ENCODE measurements at regions not wholly inside any gene's neighbourhood (a gene's known extent, or its start where the extent isn't known, plus 50 kb on each side); places are given as distances from the start of the nearest gene placed in this dataset.

DNA sequence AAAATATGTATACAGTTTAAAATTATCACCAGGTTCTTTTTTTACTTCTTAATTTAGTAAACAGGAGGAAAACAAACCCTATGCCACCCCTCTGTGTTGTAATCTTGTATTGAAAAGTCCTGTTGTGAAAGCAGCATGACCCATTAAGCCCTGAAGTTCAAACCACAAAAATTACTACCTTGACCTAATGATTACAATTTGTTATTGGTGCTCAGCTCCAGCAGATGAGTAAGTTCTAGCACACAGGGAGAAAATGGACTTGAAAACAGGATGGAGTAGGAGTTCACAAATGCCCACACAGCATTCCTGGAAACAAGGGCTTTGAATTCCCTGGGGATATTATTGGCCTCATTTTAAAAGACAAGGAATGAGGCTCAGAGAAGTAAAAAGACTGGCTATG is 505.8 kb upstream of the ERCC4 start:
- H3K4me3 ChIP-seq (ENCODE audit: low read depth, low read length) = no peak overlapping the region
- DNase-seq (ENCODE audit: low read depth) = no peak
- TF ChIP-seq, protein P1, sequence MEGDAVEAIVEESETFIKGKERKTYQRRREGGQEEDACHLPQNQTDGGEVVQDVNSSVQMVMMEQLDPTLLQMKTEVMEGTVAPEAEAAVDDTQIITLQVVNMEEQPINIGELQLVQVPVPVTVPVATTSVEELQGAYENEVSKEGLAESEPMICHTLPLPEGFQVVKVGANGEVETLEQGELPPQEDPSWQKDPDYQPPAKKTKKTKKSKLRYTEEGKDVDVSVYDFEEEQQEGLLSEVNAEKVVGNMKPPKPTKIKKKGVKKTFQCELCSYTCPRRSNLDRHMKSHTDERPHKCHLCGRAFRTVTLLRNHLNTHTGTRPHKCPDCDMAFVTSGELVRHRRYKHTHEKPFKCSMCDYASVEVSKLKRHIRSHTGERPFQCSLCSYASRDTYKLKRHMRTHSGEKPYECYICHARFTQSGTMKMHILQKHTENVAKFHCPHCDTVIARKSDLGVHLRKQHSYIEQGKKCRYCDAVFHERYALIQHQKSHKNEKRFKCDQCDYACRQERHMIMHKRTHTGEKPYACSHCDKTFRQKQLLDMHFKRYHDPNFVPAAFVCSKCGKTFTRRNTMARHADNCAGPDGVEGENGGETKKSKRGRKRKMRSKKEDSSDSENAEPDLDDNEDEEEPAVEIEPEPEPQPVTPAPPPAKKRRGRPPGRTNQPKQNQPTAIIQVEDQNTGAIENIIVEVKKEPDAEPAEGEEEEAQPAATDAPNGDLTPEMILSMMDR (IDR thresholded peaks at IDR 0.05; ENCODE audit: low read depth, low read length, missing control alignments) = no peak
- in situ Hi-C loops (cut with HindIII; ENCODE audit: low sequenced_read_pairs) = no loop called here

DNA sequence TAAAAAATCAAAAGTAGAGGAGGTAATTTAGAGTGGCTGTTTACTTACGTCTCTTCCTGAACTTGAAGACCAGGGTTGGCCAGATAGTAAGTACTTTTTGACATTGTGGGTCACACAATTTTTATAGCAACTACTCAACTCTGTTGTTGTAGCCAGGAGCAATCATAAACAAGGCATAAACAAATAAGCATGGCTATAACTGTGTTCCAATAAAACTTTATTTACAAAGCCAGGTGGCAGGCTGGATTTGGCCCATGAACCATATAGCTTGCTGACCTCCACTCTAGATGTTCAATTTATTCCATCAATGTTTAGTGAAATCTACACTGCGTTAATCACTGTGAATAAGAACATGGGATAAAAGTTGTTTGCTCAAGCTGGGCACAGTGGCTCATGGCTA is 500.4 kb upstream of the ERCC4 start:
- TF ChIP-seq, protein P1 (IDR thresholded peaks at IDR 0.05; ENCODE audit: low read depth, low read length, missing control alignments) = no peak
- no peak for DNase-seq (ENCODE audit: low read depth)
- in situ Hi-C loops (cut with HindIII; ENCODE audit: low sequenced_read_pairs) = no loop called here
- no peak overlapping the region for H3K4me3 ChIP-seq (ENCODE audit: low read depth, low read length)

DNA sequence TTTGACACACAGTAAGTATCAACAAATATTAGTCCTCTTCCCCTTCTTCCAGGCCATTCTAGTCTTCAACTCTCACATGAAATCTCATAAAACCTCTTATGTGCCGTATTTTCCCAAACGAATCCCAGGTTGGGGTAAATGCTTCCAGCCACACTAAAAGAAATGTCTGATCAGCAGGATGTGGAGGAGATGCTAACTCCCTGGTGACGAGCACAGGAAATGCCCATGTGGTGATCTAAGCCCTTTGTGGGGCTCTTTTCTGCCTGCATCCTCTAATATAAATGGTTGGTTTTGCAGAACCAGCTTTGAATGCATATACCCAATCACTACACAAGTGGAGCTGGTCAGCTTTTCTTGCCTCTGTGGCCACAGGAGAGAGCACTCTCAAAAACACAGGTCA is 498.2 kb upstream of the ERCC4 start:
- in situ Hi-C loops (cut with HindIII; ENCODE audit: low sequenced_read_pairs) = no loop called here
- TF ChIP-seq, protein P1 (IDR thresholded peaks at IDR 0.05; ENCODE audit: low read depth, low read length, missing control alignments) = no peak
- DNase-seq (ENCODE audit: low read depth) = no peak
- no peak overlapping the region for H3K4me3 ChIP-seq (ENCODE audit: low read depth, low read length)

DNA sequence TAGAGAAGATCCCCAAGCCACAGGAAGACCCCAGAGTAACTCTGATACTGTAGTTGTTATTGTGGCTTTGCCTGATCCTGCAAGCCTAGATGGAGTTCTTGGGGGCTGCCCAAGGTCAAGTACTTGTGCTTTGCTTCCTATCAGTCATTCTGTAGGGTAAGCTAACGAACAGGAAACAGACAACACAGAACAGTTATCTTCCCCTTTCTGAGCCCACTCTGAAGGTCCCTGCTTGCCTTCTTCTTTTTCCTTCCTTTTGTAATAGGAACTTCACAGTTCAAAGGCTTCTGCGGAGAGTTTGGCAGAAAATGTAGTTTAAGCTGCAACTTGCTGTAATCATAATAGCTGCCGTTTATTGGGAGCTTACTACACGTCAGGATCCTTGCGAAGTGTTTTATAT is 494.1 kb upstream of the ERCC4 start:
- no peak for DNase-seq (ENCODE audit: low read depth)
- TF ChIP-seq, protein P1 (IDR thresholded peaks at IDR 0.05; ENCODE audit: low read depth, low read length, missing control alignments) = no peak
- in situ Hi-C loops (cut with HindIII; ENCODE audit: low sequenced_read_pairs) = no loop called here
- H3K4me3 ChIP-seq (ENCODE audit: low read depth, low read length) = no peak overlapping the region

DNA sequence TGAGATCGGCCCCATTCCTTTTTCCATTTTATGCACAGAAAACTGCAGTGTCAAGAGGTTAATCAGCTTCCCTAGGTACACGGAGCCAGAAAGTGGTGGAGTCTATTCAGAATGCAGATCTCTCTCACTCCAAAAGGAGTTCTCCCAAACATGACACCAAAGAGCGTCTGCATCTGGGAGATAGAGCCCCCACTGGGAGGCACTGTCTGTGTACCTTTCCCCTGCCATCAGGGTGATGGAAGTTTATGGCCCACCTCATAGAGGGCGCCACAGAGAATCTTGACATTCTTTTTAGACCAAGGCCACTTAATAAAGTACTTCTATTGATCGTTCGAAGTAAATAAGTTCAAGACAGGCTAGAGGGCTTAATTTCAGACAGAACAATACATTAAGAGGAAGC is 493.7 kb upstream of the ERCC4 start:
- no peak for DNase-seq (ENCODE audit: low read depth)
- in situ Hi-C loops (cut with HindIII; ENCODE audit: low sequenced_read_pairs) = no loop called here
- no peak overlapping the region for H3K4me3 ChIP-seq (ENCODE audit: low read depth, low read length)
- TF ChIP-seq, protein P1 (IDR thresholded peaks at IDR 0.05; ENCODE audit: low read depth, low read length, missing control alignments) = no peak

DNA sequence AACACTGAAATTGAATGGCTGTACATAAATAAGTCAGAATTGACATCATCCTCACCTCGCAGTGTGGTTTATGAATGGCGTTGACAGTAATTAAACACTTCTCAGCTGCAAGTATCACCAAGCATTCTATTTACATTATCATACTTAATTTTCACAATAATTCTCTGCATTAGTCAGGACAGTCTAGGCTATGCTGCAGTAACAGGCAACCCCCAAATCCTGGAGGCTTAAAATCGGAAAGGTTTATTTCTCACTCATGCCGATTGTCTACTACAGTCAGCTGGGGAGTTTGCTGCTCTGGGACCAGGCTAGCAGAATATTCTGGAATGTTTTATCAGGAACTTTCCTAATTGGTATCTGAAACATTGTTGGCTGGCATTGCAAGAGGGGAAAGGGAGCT is 493.2 kb upstream of the ERCC4 start:
- in situ Hi-C loops (cut with HindIII; ENCODE audit: low sequenced_read_pairs) = no loop called here
- TF ChIP-seq, protein P1 (IDR thresholded peaks at IDR 0.05; ENCODE audit: low read depth, low read length, missing control alignments) = no peak
- no peak for DNase-seq (ENCODE audit: low read depth)
- no peak overlapping the region for H3K4me3 ChIP-seq (ENCODE audit: low read depth, low read length)

DNA sequence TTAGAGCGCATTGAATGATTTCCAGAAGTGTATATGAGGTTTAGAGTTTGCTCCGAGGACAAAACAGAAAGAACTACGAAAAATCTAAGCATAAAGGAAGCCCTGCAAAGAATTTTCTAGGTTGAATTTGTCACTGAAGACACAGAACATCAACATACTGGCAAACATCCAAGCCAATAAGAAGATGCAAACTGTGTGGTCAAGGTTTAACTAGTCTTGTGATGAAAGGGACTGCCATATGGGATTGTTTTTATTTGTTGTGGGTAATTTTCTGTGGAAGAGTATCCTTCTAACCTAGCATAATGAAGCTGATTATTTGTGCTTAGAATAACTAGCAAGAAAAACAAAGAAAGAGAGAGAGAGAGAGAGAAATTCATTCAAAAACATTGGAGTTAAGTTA is 492.0 kb upstream of the ERCC4 start:
- TF ChIP-seq, protein P1 (IDR thresholded peaks at IDR 0.05; ENCODE audit: low read depth, low read length, missing control alignments) = no peak
- H3K4me3 ChIP-seq (ENCODE audit: low read depth, low read length) = no peak overlapping the region
- in situ Hi-C loops (cut with HindIII; ENCODE audit: low sequenced_read_pairs) = no loop called here
- DNase-seq (ENCODE audit: low read depth) = no peak
